CD4-positive, alpha-beta T cell (primary cell): ENCODE measurements at regions not wholly inside any gene's neighbourhood (a gene's known extent, or its start where the extent isn't known, plus 50 kb on each side); places are given as distances from the start of the nearest gene placed in this dataset.
A peak's percentile ranks its signal among the peaks of the same experiment; 100 is the strongest.

ENCODE experiments used
- ATAC-seq: fragments of 200-7000 bp; cut with Tn5 transposase; one replicate; pipeline ENCODE4 v1.10.0; 2022; ENCODE audit warnings: mild to moderate bottlenecking; ENCODE audit not compliant: poor library complexity
- CTCF ChIA-PET: fragments of 350-600 bp; sonication (Branson Sonifier 250); formaldehyde crosslinking; loops from one replicate; lab custom pipeline; 2021; ENCODE audit warnings: antibody characterized with exemption, inconsistent platforms; lab: Charles Lee
- POLR2A ChIA-PET: fragments of 350-600 bp; sonication (Branson Sonifier 250); formaldehyde crosslinking; loops from one replicate; lab custom pipeline; 2021; ENCODE audit warnings: antibody characterized with exemption, inconsistent platforms; lab: Charles Lee
- DNase-seq, 14 experiments: peaks; one replicate each; pipeline ENCODE4 v3.0.0-alpha.2; 2013 to 2020; ENCODE audit warnings: mixed read lengths in 2 of 14
- H3K27ac ChIP-seq, 2 donors: one replicate each; pipeline versions ENCODE4 v1.5.1 to v1.7.0; 2013; ENCODE audit warnings: low read length in 2 of 2, low read depth in 1 of 2, mild to moderate bottlenecking in 1 of 2
- H3K27me3 ChIP-seq, 2 experiments: 1 replicate in 1 of 2; 2 replicates in 1 of 2; pipeline versions ENCODE4 v1.6.1 to v1.7.0; 2013; ENCODE audit warnings: low read length in 2 of 2, control low read depth in 1 of 2, mild to moderate bottlenecking in 1 of 2, moderate library complexity in 1 of 2; ENCODE audit not compliant: insufficient read depth in 2 of 2, control insufficient read depth in 1 of 2
- H3K36me3 ChIP-seq: one replicate; pipeline ENCODE4 v1.6.1; 2013; ENCODE audit warnings: low read length, control low read depth; ENCODE audit not compliant: insufficient read depth
- H3K4me1 ChIP-seq: one replicate; pipeline ENCODE4 v1.6.1; 2013; ENCODE audit warnings: low read length, control low read depth; ENCODE audit not compliant: insufficient read depth
- H3K4me3 ChIP-seq: one replicate; pipeline ENCODE4 v1.5.1; 2013; ENCODE audit warnings: mild to moderate bottlenecking, low read length, moderate library complexity
- H3K9me3 ChIP-seq, 2 experiments: 1 replicate in 1 of 2; 2 replicates in 1 of 2; pipeline versions ENCODE4 v1.6.1 to v1.7.0; 2013; ENCODE audit warnings: low read length in 2 of 2, mild to moderate bottlenecking in 2 of 2, control low read depth in 1 of 2, moderate library complexity in 1 of 2; ENCODE audit not compliant: control insufficient read depth in 1 of 2, insufficient read depth in 1 of 2
- H3K27ac Mint-ChIP-seq: one replicate; pipeline ENCODE4 v1.8.0; 2020; ENCODE audit warnings: mixed read lengths
- H3K27me3 Mint-ChIP-seq: one replicate; pipeline ENCODE4 v1.8.0; 2021; ENCODE audit warnings: mixed read lengths
- H3K36me3 Mint-ChIP-seq: one replicate; pipeline ENCODE4 v1.8.0; 2021; ENCODE audit warnings: low read depth, mixed read lengths
- H3K4me1 Mint-ChIP-seq: one replicate; pipeline ENCODE4 v1.8.0; 2021; ENCODE audit warnings: low read depth, mixed read lengths
- H3K4me3 Mint-ChIP-seq: one replicate; pipeline ENCODE4 v1.8.0; 2020; ENCODE audit warnings: mild to moderate bottlenecking, mixed read lengths
- H3K9me3 Mint-ChIP-seq: one replicate; pipeline ENCODE4 v1.8.0; 2020; ENCODE audit warnings: mixed read lengths
- CTCF ChIP-seq: fragments of 200-600 bp; IDR thresholded peaks from one replicate; pipeline ENCODE4 v1.8.0; 2022; ENCODE audit warnings: antibody characterized with exemption, mild to moderate bottlenecking
- intact Hi-C, 2 experiments: fragments of 100-400 bp; cut with DNase I in 1 of 2; cut with micrococcal nuclease in 1 of 2; formaldehyde crosslinking; loops; one replicate each; pipeline versions ENCODE4 v1.15.1 to v1.9.0; 2023 to 2025; cut with DNase I, micrococcal nuclease

- H3K36me3 ChIP-seq: no peaks in the 10 kb centered on the region
- H3K4me1 Mint-ChIP-seq: peaks cover 27% of the 10 kb centered on the region
- POLR2A ChIA-PET: interaction anchor here (0.6 to 4.8 kb wide), 7 partner anchors 10 to 82 kb away, joined by 3 to 77 read pairs (median 4); partner anchors contain the start of gene ARID2
- H3K27ac Mint-ChIP-seq: no peak overlapping the region
- H3K4me1 ChIP-seq: peaks cover 14% of the 10 kb centered on the region
- H3K4me3 ChIP-seq: no peak overlapping the region
- peak in 3 of 14 experiments; percentile 57 to 86 (median 62) for DNase-seq
- peak overlapping the region; percentile 4 for H3K4me3 Mint-ChIP-seq
- no peaks in the 10 kb centered on the region for H3K9me3 ChIP-seq
- ATAC-seq: peak; percentile 79
- no peak for TF ChIP-seq CTCF
- H3K9me3 Mint-ChIP-seq: no peaks in the 10 kb centered on the region
- no peaks in the 10 kb centered on the region for H3K27me3 ChIP-seq
- intact Hi-C loops: loop anchor here in 1 of 2 experiments (5.0 kb wide), 1 partner anchor 57 kb away; the partner anchor contains the start of gene ARID2
- no peaks in the 10 kb centered on the region for H3K27me3 Mint-ChIP-seq
- CTCF ChIA-PET: interaction anchor here (1.1 to 1.7 kb wide), 3 partner anchors 14 to 59 kb away, joined by 3 to 5 read pairs (median 4); no protein-coding TSS in a partner anchor
- H3K27ac ChIP-seq: no peak overlapping the region
- H3K36me3 Mint-ChIP-seq: no peaks in the 10 kb centered on the region
Measured at GRCh38 chr12:45670346-45671065, 59.0 kb upstream of the ARID2 start.

GRCh38 chr12:45671254-45671653, 58.3 kb upstream of the ARID2 start:
- Mint-ChIP-seq H3K36me3 (no peaks in the 10 kb centered on the region), H3K9me3 (no peaks in the 10 kb centered on the region), H3K27ac (no peak overlapping the region), H3K27me3 (no peaks in the 10 kb centered on the region), H3K4me3 (no peak overlapping the region), H3K4me1 (peaks cover 27% of the 10 kb centered on the region)
- no peak for TF ChIP-seq CTCF
- no peak overlapping the region for H3K4me3 ChIP-seq
- no peaks in the 10 kb centered on the region for H3K9me3 ChIP-seq
- CTCF ChIA-PET: interaction anchor here (1.1 kb wide), 1 partner anchor 58 kb away, joined by 5 read pairs; no protein-coding TSS in a partner anchor
- intact Hi-C loops: loop anchor here in 1 of 2 experiments (5.0 kb wide), 1 partner anchor 56 kb away; the partner anchor contains the start of gene ARID2
- peaks cover 14% of the 10 kb centered on the region for H3K4me1 ChIP-seq
- POLR2A ChIA-PET: interaction anchor here (4.8 kb wide), 1 partner anchor 55 kb away, joined by 77 read pairs; no protein-coding TSS in a partner anchor
- DNase-seq (no peak), ATAC-seq (no peak)
- H3K36me3 ChIP-seq: no peaks in the 10 kb centered on the region
- no peaks in the 10 kb centered on the region for H3K27me3 ChIP-seq
- no peak overlapping the region for H3K27ac ChIP-seq

- TF ChIP-seq CTCF: no peak
- Mint-ChIP-seq H3K9me3 (no peaks in the 10 kb centered on the region), H3K27me3 (no peaks in the 10 kb centered on the region), H3K4me1 (peaks cover 14% of the 10 kb centered on the region), H3K36me3 (no peaks in the 10 kb centered on the region), H3K4me3 (no peak overlapping the region), H3K27ac (no peak overlapping the region)
- H3K9me3 ChIP-seq: no peaks in the 10 kb centered on the region
- ChIA-PET POLR2A (interaction anchor here (0.6 to 1.2 kb wide), 2 partner anchors 11 to 1490 kb away, joined by 3 to 4 read pairs; no protein-coding TSS in a partner anchor), CTCF (no interaction called here)
- intact Hi-C loops: loop anchor here in 1 of 2 experiments (5.0 kb wide), 1 partner anchor 53 kb away; the partner anchor contains the start of gene ARID2
- no peak overlapping the region for H3K4me3 ChIP-seq
- ATAC-seq: no peak
- H3K4me1 ChIP-seq: peaks cover 14% of the 10 kb centered on the region
- H3K36me3 ChIP-seq: no peaks in the 10 kb centered on the region
- no peak for DNase-seq
- no peaks in the 10 kb centered on the region for H3K27me3 ChIP-seq
- no peak overlapping the region for H3K27ac ChIP-seq
Measured at GRCh38 chr12:45674181-45674977, 55.1 kb upstream of the ARID2 start.
